Gastrocnemius medialis (tissue), 4 donors: ENCODE measurements at regions not wholly inside any gene's neighbourhood (a gene's known extent, or its start where the extent isn't known, plus 50 kb on each side); places are given as distances from the start of the nearest gene placed in this dataset.

ENCODE experiments used
- CTCF ChIP-seq, 5 experiments: fragments of 450-650 bp in 3 of 5; fragments of 200-600 bp in 2 of 5; sonication (generic) in 2 of 5; IDR thresholded peaks in 4 of 5; conservative IDR thresholded peaks in 1 of 5; 1 replicate in 4 of 5; 2 replicates in 1 of 5; pipeline ENCODE4 v1.5.1; 2016 to 2019; ENCODE audit warnings: antibody characterized with exemption in 5 of 5, mild to moderate bottlenecking in 3 of 5, moderate library complexity in 3 of 5
- POLR2A ChIP-seq, 2 donors: fragments of 450-650 bp; IDR thresholded peaks; one replicate each; pipeline ENCODE4 v1.6.1; 2017; ENCODE audit warnings: antibody characterized with exemption in 2 of 2, mild to moderate bottlenecking in 2 of 2, moderate library complexity in 2 of 2

GRCh38 chr16:51382211-51382610 is 231.1 kb upstream of the SALL1 start:
- TF ChIP-seq CTCF (IDR thresholded peaks at IDR 0.05 in 4 of 5, conservative IDR thresholded peaks at IDR 0.05 in 1 of 5) (no peak), POLR2A (IDR thresholded peaks at IDR 0.05) (no peak)
